PC-3 (cell line): ENCODE measurements at regions not wholly inside any gene's neighbourhood (a gene's known extent, or its start where the extent isn't known, plus 50 kb on each side); places are given as distances from the start of the nearest gene placed in this dataset.

ENCODE experiments used
- EZH2 ChIP-seq: fragments of 300-600 bp; sonication (generic); IDR thresholded peaks from one replicate; pipeline ENCODE4 v1.6.1; 2017; ENCODE audit warnings: antibody characterized with exemption, mild to moderate bottlenecking, low read length; ENCODE audit not compliant: unreplicated experiment
- EZH2phosphoT487 ChIP-seq: fragments of 300-600 bp; sonication (generic); IDR thresholded peaks from 2 replicates; pipeline ENCODE4 v1.6.1; 2018; ENCODE audit warnings: mild to moderate bottlenecking, antibody characterized with exemption, low read length, borderline replicate concordance
- TF ChIP-seq, protein P1 (sequence below): fragments of 300-600 bp; sonication (generic); conservative IDR thresholded peaks from 2 replicates; pipeline ENCODE4 v1.5.1; 2017; ENCODE audit warnings: antibody characterized with exemption, low read depth, mild to moderate bottlenecking, low read length

DNA sequence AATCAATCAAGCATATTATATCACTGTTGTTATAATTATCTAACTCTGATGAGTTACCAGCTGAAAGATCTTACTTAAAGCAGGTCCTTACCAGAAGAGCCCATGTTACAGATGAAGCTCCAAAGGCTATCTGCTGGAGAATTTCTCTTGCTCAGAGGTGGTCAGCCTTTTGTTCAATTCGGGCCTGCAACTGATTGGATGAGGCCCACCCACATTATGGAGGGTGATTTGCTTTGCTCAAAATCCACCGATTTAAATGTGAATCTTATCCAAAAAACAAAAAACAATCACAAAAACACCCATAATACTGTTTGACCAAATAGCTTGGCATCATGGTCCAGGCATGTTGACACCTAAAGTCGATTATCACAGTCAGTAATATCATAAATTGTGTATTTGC lies 348.6 kb upstream of the ANO3 start:
- TF ChIP-seq EZH2 (no peak), EZH2phosphoT487 (no peak)
- TF ChIP-seq, protein P1, sequence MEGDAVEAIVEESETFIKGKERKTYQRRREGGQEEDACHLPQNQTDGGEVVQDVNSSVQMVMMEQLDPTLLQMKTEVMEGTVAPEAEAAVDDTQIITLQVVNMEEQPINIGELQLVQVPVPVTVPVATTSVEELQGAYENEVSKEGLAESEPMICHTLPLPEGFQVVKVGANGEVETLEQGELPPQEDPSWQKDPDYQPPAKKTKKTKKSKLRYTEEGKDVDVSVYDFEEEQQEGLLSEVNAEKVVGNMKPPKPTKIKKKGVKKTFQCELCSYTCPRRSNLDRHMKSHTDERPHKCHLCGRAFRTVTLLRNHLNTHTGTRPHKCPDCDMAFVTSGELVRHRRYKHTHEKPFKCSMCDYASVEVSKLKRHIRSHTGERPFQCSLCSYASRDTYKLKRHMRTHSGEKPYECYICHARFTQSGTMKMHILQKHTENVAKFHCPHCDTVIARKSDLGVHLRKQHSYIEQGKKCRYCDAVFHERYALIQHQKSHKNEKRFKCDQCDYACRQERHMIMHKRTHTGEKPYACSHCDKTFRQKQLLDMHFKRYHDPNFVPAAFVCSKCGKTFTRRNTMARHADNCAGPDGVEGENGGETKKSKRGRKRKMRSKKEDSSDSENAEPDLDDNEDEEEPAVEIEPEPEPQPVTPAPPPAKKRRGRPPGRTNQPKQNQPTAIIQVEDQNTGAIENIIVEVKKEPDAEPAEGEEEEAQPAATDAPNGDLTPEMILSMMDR: no peak
